ENCODE measurements at regions not wholly inside any gene's neighbourhood (a gene's known extent, or its start where the extent isn't known, plus 50 kb on each side); places are given as distances from the start of the nearest gene placed in this dataset.

GRCh38 chr7:125664625-125665024, 735.0 kb upstream of the POT1 start:
- CTCF ChIA-PET: interaction anchor here (0.7 kb wide), 1 partner anchor 397 kb away, joined by 3 read pairs; no protein-coding TSS in a partner anchor
- POLR2A ChIA-PET: no interaction called here
- DNase-seq (ENCODE audit: low read depth): no peak
- Histone ChIP-seq H3K27me3 (ENCODE audit: control insufficient read depth, insufficient read depth, low read length) (no peaks in the 10 kb centered on the region), H3K36me3 (ENCODE audit: control insufficient read depth, insufficient read depth, low read length) (no peaks in the 10 kb centered on the region), H3K4me3 (ENCODE audit: low read depth, low read length) (no peak overlapping the region)
- TF ChIP-seq, protein P1, sequence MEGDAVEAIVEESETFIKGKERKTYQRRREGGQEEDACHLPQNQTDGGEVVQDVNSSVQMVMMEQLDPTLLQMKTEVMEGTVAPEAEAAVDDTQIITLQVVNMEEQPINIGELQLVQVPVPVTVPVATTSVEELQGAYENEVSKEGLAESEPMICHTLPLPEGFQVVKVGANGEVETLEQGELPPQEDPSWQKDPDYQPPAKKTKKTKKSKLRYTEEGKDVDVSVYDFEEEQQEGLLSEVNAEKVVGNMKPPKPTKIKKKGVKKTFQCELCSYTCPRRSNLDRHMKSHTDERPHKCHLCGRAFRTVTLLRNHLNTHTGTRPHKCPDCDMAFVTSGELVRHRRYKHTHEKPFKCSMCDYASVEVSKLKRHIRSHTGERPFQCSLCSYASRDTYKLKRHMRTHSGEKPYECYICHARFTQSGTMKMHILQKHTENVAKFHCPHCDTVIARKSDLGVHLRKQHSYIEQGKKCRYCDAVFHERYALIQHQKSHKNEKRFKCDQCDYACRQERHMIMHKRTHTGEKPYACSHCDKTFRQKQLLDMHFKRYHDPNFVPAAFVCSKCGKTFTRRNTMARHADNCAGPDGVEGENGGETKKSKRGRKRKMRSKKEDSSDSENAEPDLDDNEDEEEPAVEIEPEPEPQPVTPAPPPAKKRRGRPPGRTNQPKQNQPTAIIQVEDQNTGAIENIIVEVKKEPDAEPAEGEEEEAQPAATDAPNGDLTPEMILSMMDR (IDR thresholded peaks at IDR 0.05; ENCODE audit: insufficient read depth, low read depth, low read length): no peak

GRCh38 chr7:125663961-125664360, 734.3 kb upstream of the POT1 start:
- no peaks in the 10 kb centered on the region for H3K27me3 ChIP-seq (ENCODE audit: control insufficient read depth, insufficient read depth, low read length)
- no peak for DNase-seq (ENCODE audit: low read depth)
- TF ChIP-seq, protein P1 (IDR thresholded peaks at IDR 0.05; ENCODE audit: insufficient read depth, low read depth, low read length): no peak
- ChIA-PET POLR2A (no interaction called here), CTCF (no interaction called here)
- H3K36me3 ChIP-seq (ENCODE audit: control insufficient read depth, insufficient read depth, low read length): no peaks in the 10 kb centered on the region
- no peak overlapping the region for H3K4me3 ChIP-seq (ENCODE audit: low read depth, low read length)

DNA sequence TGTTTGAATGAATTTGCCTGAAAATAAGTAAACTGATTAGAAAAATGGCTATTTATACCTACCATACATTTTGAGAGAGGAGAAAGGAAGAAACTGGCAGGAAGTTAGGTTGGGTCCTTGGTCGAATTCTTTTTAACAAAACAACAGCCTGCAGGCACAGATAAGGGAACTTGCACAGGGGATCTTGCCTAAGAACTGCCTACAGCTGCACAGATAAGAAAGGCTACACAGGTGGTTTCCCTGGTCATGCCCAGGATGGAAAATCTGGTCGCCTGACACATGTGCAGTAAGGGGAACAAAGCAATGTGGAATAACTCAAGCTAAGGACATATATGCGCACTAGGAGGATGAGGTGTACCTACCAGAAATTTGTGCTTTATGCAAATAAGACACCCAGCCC, 732.1 kb upstream of the POT1 start:
- CTCF ChIA-PET: no interaction called here
- DNase-seq (ENCODE audit: low read depth): no peak
- H3K36me3 ChIP-seq (ENCODE audit: control insufficient read depth, insufficient read depth, low read length): no peaks in the 10 kb centered on the region

DNA sequence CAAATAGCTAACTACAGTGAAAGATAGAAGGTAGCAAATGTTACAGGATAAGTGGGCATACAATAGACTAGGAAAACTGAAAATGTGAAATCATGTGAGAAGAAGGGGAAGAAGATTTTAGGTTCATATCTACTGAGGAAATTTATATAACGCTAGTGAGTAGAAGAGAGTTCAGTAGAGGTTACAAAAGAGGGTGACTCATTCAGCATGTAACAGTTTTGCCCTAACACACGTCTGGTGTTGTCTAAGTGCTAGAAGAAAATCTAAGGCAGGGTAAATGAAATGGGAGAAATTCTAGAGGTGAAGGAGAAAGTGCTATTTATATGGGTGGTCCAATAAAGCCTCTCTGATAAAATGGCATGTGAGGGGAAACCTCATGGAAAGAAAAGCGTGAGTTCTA, 731.4 kb upstream of the POT1 start:
- ChIA-PET CTCF (no interaction called here), POLR2A (no interaction called here)
- DNase-seq (ENCODE audit: low read depth): no peak
- no peaks in the 10 kb centered on the region for H3K36me3 ChIP-seq (ENCODE audit: control insufficient read depth, insufficient read depth, low read length)
- no peaks in the 10 kb centered on the region for H3K27me3 ChIP-seq (ENCODE audit: control insufficient read depth, insufficient read depth, low read length)
- no peak overlapping the region for H3K4me3 ChIP-seq (ENCODE audit: low read depth, low read length)
- TF ChIP-seq, protein P1 (IDR thresholded peaks at IDR 0.05; ENCODE audit: insufficient read depth, low read depth, low read length): no peak

More for the DNA sequence above, 732.1 kb upstream of the POT1 start:
- POLR2A ChIA-PET: no interaction called here
- TF ChIP-seq, protein P1 (IDR thresholded peaks at IDR 0.05; ENCODE audit: insufficient read depth, low read depth, low read length): no peak
- Histone ChIP-seq H3K4me3 (ENCODE audit: low read depth, low read length) (no peak overlapping the region), H3K27me3 (ENCODE audit: control insufficient read depth, insufficient read depth, low read length) (no peaks in the 10 kb centered on the region)

DNA sequence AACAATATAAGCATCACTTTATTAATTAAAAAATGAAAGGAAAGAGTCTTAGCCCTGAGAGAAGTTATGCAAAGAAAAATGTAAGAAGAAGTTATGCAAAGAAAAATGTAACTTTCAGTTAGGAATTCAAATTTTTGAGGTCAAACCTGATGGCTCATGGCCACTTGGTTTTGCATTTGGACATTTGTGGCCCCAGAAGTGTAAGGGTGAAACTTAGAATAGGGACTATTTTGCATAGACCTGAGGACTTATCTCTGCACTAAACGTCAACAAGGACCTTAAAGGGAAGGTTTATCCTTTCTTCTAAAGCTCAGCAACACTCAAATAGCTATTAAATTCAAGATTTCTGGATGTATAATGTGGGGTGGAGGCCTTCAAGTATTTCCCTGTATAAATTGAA, 724.5 kb upstream of the POT1 start:
- Histone ChIP-seq H3K4me3 (ENCODE audit: low read depth, low read length) (no peak overlapping the region), H3K36me3 (ENCODE audit: control insufficient read depth, insufficient read depth, low read length) (no peaks in the 10 kb centered on the region), H3K27me3 (ENCODE audit: control insufficient read depth, insufficient read depth, low read length) (no peaks in the 10 kb centered on the region)
- ChIA-PET CTCF (no interaction called here), POLR2A (no interaction called here)
- DNase-seq (ENCODE audit: low read depth): no peak
- TF ChIP-seq, protein P1 (IDR thresholded peaks at IDR 0.05; ENCODE audit: insufficient read depth, low read depth, low read length): no peak
